ENCODE measurements at regions not wholly inside any gene's neighbourhood (a gene's known extent, or its start where the extent isn't known, plus 50 kb on each side); places are given as distances from the start of the nearest gene placed in this dataset.

DNA sequence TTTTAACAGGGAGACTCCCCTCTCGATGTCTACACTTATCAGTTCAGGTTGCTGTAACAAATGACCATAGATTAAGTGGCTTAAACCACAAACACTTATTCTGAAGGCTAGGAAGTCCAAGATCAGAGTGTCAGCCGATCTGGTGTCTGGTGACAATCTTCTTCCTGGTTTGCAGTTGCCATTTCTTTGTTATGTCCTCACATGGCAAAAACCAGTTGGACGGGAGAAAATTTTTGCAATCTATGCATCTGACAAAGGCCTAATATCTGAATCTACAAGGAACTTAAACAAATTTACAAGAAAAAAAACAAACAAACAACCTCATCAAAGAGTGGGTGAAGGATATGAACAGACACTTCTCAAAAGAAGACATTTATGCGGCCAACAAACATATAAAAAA is 116.9 kb upstream of the FOXB1 start:
- DNase-seq (no peak), ATAC-seq (ENCODE audit: low FRiP score in 2 of 2) (no peak)
- H3K4me1 ChIP-seq, result no peaks in the 10 kb centered on the region
- H3K36me3 ChIP-seq, result no peaks in the 10 kb centered on the region
- H3K27ac ChIP-seq, result no peak overlapping the region
- no peaks in the 10 kb centered on the region for H3K9me3 ChIP-seq
- 57 to 62% methylated on average over 4 of the region's 4 CpGs for WGBS, 2 donors
- H3K27me3 ChIP-seq, result no peaks in the 10 kb centered on the region
- TF ChIP-seq, protein P1, sequence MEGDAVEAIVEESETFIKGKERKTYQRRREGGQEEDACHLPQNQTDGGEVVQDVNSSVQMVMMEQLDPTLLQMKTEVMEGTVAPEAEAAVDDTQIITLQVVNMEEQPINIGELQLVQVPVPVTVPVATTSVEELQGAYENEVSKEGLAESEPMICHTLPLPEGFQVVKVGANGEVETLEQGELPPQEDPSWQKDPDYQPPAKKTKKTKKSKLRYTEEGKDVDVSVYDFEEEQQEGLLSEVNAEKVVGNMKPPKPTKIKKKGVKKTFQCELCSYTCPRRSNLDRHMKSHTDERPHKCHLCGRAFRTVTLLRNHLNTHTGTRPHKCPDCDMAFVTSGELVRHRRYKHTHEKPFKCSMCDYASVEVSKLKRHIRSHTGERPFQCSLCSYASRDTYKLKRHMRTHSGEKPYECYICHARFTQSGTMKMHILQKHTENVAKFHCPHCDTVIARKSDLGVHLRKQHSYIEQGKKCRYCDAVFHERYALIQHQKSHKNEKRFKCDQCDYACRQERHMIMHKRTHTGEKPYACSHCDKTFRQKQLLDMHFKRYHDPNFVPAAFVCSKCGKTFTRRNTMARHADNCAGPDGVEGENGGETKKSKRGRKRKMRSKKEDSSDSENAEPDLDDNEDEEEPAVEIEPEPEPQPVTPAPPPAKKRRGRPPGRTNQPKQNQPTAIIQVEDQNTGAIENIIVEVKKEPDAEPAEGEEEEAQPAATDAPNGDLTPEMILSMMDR (IDR thresholded peaks at IDR 0.05), result no peak
- TF ChIP-seq POLR2A (IDR thresholded peaks at IDR 0.05) (no peak), POLR2AphosphoS5 (IDR thresholded peaks at IDR 0.05) (no peak), EP300 (IDR thresholded peaks at IDR 0.05) (no peak)
- H3K4me3 ChIP-seq, result no peak overlapping the region

- 71 to 73% methylated on average over 3 of the region's 3 CpGs for WGBS, 2 donors
- TF ChIP-seq POLR2A (IDR thresholded peaks at IDR 0.05), result no peak
- TF ChIP-seq POLR2AphosphoS5 (IDR thresholded peaks at IDR 0.05), result no peak
- TF ChIP-seq EP300 (IDR thresholded peaks at IDR 0.05), result no peak
- TF ChIP-seq, protein P1 (IDR thresholded peaks at IDR 0.05), result no peak
- ATAC-seq (ENCODE audit: low FRiP score in 2 of 2) (no peak), DNase-seq (no peak)
- no peaks in the 10 kb centered on the region for H3K9me3 ChIP-seq
- H3K36me3 ChIP-seq, result no peaks in the 10 kb centered on the region
- no peak overlapping the region for H3K27ac ChIP-seq
- no peaks in the 10 kb centered on the region for H3K27me3 ChIP-seq
- no peak overlapping the region for H3K4me3 ChIP-seq
- no peaks in the 10 kb centered on the region for H3K4me1 ChIP-seq
Measured at GRCh38 chr15:59886441-59886840, 117.7 kb upstream of the FOXB1 start.

- WGBS, 2 donors, result 5 to 9% methylated on average over 7 of the region's 7 CpGs
- no peak overlapping the region for H3K4me3 ChIP-seq
- no peak overlapping the region for H3K27ac ChIP-seq
- H3K36me3 ChIP-seq, result no peaks in the 10 kb centered on the region
- H3K27me3 ChIP-seq, result no peaks in the 10 kb centered on the region
- no peaks in the 10 kb centered on the region for H3K4me1 ChIP-seq
- DNase-seq, result no peak
- no peak for ATAC-seq (ENCODE audit: low FRiP score in 2 of 2)
- no peaks in the 10 kb centered on the region for H3K9me3 ChIP-seq
- no peak for TF ChIP-seq POLR2A (IDR thresholded peaks at IDR 0.05)
- TF ChIP-seq POLR2AphosphoS5 (IDR thresholded peaks at IDR 0.05), result no peak
- TF ChIP-seq, protein P1 (IDR thresholded peaks at IDR 0.05), result no peak
- no peak for TF ChIP-seq EP300 (IDR thresholded peaks at IDR 0.05)
Measured at GRCh38 chr15:59885832-59886231, 118.3 kb upstream of the FOXB1 start.

DNA sequence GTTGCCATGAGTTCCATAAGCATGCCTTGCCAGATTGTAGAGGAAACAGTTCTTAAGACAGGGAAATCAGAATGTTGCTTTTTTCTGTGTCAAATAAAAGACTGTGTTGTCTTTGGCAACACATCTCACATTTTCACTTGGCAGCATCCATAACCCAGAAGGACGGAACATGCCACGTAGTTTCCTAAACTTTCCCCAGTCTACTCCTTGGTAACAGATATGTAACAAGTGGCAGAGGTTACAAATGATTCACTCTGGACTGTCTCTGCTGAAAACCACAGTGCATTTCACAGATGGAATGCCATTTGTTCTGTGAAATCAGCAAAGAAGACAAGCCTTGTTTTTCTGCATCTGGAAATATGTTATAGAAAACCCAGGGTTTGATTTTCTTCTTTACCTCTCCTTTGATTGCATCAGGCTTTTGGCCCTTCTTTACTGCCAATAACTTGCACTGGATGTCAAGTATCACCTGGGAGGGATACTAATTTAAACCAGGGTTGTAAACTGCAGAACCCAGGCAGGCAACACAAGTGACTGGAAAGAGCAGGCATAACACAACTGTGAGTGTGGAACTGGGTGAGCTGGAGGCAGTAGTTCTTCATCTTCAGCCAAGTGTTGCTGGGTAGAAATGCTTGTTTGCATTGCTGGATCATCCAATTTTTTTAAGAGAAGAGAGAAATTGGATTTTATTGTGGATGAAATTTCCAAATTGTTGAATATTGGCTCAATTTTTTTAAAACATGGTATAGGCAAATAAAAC is 124.4 kb upstream of the FOXB1 start:
- ATAC-seq (ENCODE audit: low FRiP score in 2 of 2) (no peak), DNase-seq (no peak)
- no peak for TF ChIP-seq EP300 (IDR thresholded peaks at IDR 0.05)
- no peak for TF ChIP-seq POLR2AphosphoS5 (IDR thresholded peaks at IDR 0.05)
- TF ChIP-seq POLR2A (IDR thresholded peaks at IDR 0.05), result no peak
- TF ChIP-seq, protein P1 (IDR thresholded peaks at IDR 0.05), result no peak
- no peaks in the 10 kb centered on the region for H3K4me1 ChIP-seq
- H3K4me3 ChIP-seq, result no peak overlapping the region
- H3K27ac ChIP-seq, result no peak overlapping the region
- no peaks in the 10 kb centered on the region for H3K9me3 ChIP-seq
- 59 to 67% methylated on average over 2 of the region's 2 CpGs for WGBS, 2 donors
- no peaks in the 10 kb centered on the region for H3K27me3 ChIP-seq
- no peaks in the 10 kb centered on the region for H3K36me3 ChIP-seq

GRCh38 chr15:59876140-59876539 is 128.0 kb upstream of the FOXB1 start:
- H3K27me3 ChIP-seq, result no peaks in the 10 kb centered on the region
- H3K4me3 ChIP-seq, result no peak overlapping the region
- no peak for DNase-seq
- ATAC-seq (ENCODE audit: low FRiP score in 2 of 2), result no peak
- no peaks in the 10 kb centered on the region for H3K9me3 ChIP-seq
- 81% methylated on average over 5 of the region's 5 CpGs for WGBS, 2 donors
- H3K36me3 ChIP-seq, result no peaks in the 10 kb centered on the region
- TF ChIP-seq EP300 (IDR thresholded peaks at IDR 0.05) (no peak), POLR2A (IDR thresholded peaks at IDR 0.05) (no peak), POLR2AphosphoS5 (IDR thresholded peaks at IDR 0.05) (no peak)
- TF ChIP-seq, protein P1 (IDR thresholded peaks at IDR 0.05), result no peak
- no peak overlapping the region for H3K27ac ChIP-seq
- no peaks in the 10 kb centered on the region for H3K4me1 ChIP-seq
